ENCODE measurements at regions not wholly inside any gene's neighbourhood (a gene's known extent, or its start where the extent isn't known, plus 50 kb on each side); places are given as distances from the start of the nearest gene placed in this dataset.
"Not testable (repeated sequence)": the region's sequence is repeated elsewhere in the genome, so short reads cannot be mapped to it uniquely, and the experiment has no call there.

DNA sequence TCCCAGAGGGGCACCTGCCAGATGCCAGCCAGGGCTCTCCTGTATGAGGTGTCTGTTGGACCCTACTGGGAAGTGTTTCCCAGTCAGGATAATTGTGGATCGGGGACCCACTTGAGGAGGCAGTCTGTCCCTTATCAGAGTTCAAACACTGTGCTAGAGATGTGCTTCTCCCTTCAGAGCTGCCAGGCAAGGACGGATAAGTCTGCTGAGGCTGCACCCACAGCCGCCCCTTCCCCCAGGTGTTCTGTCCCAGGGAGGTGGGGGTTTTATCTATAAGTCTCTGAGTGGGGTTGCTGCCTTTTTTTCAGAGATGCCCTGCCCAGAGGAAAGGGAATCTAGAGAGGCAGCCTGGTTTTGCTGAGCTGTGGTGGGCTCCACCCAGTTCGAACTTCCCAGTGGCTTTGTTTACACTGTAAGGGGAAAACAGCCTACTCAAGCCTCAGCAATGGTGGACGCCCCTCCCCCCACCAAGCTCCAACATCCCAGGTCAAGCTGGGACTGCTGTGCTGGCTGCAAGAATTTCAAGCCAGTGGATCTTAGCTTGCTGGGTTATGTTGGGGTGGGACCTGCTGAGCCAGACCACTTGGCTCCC, 324.0 kb upstream of the SETBP1 start:
- Mint-ChIP-seq H3K4me1 (no peaks in the 10 kb centered on the region), H3K4me3 (no peak overlapping the region), H3K36me3 (no peaks in the 10 kb centered on the region), H3K9me3 (peaks cover 14% of the 10 kb centered on the region), H3K27ac (no peak overlapping the region), H3K27me3 (no peaks in the 10 kb centered on the region)

DNA sequence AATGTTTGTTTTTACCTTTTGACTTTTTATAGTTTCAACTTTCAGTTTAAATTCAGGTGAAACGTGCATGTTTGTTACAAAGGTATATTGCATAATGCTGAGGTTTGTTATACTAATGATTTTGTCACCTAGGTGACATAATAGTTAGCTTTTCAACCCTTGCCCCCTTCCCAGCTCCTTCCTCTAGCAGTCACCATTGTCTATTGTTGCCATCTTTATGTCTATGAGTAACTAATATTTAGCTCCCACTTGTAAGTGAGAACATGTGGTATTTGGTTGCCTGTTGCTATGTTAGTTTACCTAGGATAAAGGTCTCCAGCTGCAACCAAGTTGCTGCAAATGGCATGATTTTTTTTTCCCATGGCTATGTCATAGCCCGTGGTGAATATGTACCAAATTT, 322.3 kb upstream of the SETBP1 start:
- no peak overlapping the region for H3K4me3 Mint-ChIP-seq
- H3K36me3 Mint-ChIP-seq: no peaks in the 10 kb centered on the region
- no peaks in the 10 kb centered on the region for H3K4me1 Mint-ChIP-seq
- no peak overlapping the region for H3K27ac Mint-ChIP-seq
- H3K9me3 Mint-ChIP-seq: peaks cover 14% of the 10 kb centered on the region
- no peaks in the 10 kb centered on the region for H3K27me3 Mint-ChIP-seq

DNA sequence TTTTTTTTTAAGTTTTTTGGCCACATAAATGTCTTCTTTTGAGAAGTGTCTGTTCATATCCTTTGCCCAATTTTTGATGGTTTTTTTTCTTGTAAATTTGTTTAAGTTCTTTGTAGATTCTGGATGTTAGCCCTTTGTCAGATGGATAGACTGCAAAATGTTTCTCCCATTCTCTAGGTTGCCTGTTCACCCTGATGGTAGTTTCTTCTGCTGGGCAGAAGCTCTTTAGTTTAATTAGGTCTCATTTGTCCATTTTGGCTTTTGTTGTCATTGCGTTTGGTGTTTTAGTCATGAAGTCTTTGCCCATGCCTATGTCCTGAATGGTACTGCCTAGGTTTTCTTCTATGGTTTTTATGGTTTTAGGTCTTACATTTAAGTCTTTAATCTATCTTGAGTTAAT, 320.9 kb upstream of the SETBP1 start:
- H3K4me1 Mint-ChIP-seq, H3K36me3 Mint-ChIP-seq, H3K27me3 Mint-ChIP-seq, H3K4me3 Mint-ChIP-seq, H3K27ac Mint-ChIP-seq: not testable (repeated sequence)
- H3K9me3 Mint-ChIP-seq: peaks cover 14% of the 10 kb centered on the region

DNA sequence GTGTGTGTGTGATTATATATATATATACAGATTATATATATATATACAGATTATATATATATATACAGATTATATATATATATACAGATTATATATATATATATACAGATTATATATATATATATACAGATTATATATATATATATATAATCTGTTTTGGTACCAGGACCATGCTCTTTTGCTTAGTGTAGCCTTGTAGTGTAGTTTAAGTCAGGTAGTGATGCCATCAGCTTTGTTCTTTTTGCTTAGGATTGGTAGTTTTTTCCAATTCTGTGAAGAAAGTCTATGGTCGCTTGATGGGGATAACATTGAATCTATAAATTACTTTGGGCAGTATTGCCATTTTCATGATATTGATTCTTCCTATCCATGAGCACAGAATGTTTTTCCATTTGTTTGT, 318.5 kb upstream of the SETBP1 start:
- not testable (repeated sequence) for H3K27ac Mint-ChIP-seq, H3K4me3 Mint-ChIP-seq, H3K27me3 Mint-ChIP-seq, H3K4me1 Mint-ChIP-seq, H3K36me3 Mint-ChIP-seq, H3K9me3 Mint-ChIP-seq

DNA sequence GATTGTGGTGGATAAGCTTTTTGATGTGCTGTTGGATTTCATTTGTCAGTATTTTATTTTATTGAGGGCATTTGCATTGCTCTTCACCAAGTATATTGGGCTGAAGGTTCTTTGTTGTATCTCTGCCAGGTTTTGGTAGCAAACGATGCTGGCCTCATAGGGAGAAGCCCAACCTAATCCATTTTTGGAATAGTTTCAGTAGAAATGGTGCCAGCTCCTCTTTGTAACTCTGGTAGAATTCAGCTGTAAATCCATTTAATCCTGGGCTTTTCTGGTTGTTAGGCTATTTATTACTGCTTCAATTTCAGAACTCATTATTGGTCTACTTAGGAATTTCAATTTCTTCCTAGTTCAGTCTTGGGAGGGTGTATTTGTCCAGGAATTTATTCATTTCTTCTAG, 309.8 kb upstream of the SETBP1 start:
- Mint-ChIP-seq H3K9me3 (peaks cover 21% of the 10 kb centered on the region), H3K27me3 (no peaks in the 10 kb centered on the region), H3K4me3 (no peak overlapping the region), H3K36me3 (no peaks in the 10 kb centered on the region), H3K4me1 (no peaks in the 10 kb centered on the region), H3K27ac (no peak overlapping the region)

DNA sequence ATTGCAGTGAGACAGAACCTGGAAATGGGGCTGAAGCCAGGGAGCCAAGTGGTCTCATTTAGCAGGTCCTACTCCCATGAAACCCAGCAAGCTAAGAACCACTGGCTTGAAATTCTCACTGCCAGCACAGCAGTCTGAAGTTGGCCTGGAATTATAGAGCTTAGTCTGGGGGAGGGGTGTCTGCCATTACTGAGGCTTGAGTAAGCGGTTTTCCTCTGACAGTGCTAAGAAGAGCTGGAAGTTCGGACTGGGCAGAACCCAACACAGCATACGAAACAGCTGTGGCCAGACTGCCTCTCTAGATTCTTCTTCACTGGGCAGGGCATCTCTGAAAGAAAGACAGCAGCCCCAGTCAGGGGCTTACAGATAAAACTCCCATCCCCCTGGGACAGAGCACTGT, 305.7 kb upstream of the SETBP1 start:
- peaks cover 26% of the 10 kb centered on the region for H3K9me3 Mint-ChIP-seq
- no peak overlapping the region for H3K4me3 Mint-ChIP-seq
- no peaks in the 10 kb centered on the region for H3K4me1 Mint-ChIP-seq
- no peaks in the 10 kb centered on the region for H3K27me3 Mint-ChIP-seq
- no peak overlapping the region for H3K27ac Mint-ChIP-seq
- no peaks in the 10 kb centered on the region for H3K36me3 Mint-ChIP-seq

DNA sequence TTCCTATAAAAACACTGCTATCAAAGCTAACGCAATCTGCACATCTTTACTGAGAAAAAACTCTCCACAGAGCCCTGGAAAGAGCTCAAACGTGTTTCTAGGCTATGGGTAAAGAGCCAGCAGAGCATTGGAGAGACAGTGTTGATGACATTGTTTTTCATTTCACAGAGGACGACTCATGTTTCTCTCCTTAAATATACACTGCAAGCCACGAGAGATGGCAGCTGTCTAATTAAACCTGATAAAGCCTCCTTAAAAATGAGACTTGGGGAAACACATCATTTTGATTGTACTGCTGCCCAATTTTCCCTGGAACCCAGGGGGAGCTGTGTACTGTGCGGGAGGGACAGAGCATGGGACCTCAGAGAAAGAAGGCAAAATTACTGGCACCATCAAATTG, 294.3 kb upstream of the SETBP1 start:
- H3K4me1 Mint-ChIP-seq: no peaks in the 10 kb centered on the region
- no peak overlapping the region for H3K27ac Mint-ChIP-seq
- H3K4me3 Mint-ChIP-seq: no peak overlapping the region
- no peaks in the 10 kb centered on the region for H3K36me3 Mint-ChIP-seq
- no peaks in the 10 kb centered on the region for H3K9me3 Mint-ChIP-seq
- no peaks in the 10 kb centered on the region for H3K27me3 Mint-ChIP-seq

DNA sequence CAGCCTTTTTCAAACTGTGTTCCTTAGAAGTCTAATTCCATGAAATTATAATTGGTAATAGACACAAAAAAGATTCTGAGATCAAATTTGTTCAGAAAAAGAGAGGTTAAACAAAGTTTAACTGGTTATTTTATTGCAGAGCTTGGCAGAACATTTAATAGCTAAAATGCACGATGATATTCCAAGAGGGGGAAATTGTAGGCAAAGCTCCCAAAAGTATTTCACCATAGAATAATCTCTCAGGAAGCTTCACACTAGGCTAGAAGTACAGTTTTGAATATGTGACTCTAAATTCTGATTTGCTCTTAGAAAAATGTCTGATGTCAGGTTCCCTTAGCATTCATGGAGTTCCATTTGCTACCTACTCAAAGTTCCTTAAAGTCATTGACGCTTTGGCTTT, 292.4 kb upstream of the SETBP1 start:
- H3K9me3 Mint-ChIP-seq: no peaks in the 10 kb centered on the region
- H3K4me3 Mint-ChIP-seq: no peak overlapping the region
- H3K27me3 Mint-ChIP-seq: no peaks in the 10 kb centered on the region

DNA sequence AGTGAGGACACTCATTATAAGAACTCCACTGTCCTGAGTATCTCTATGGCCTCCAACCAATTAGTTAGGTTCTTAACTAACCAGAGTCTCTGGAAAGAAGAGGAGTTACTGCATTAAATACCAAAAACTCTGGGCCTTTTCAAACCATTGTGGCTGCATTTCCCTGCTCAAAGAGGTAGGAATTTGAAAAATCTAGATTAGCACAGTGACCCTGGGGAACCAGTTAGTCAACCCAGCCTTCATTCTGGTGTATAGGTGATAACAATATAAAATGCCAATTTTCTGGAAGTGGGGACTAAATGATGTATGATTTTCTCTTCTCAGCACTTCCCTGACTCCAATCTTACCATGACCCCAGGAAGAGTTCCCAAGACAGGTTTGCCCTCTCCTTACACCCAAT, 287.8 kb upstream of the SETBP1 start:
- Mint-ChIP-seq H3K27me3 (no peaks in the 10 kb centered on the region), H3K27ac (no peak overlapping the region), H3K36me3 (no peaks in the 10 kb centered on the region), H3K4me1 (no peaks in the 10 kb centered on the region), H3K9me3 (no peaks in the 10 kb centered on the region), H3K4me3 (no peak overlapping the region)

More for the DNA sequence above, 292.4 kb upstream of the SETBP1 start:
- Mint-ChIP-seq H3K4me1 (no peaks in the 10 kb centered on the region), H3K36me3 (no peaks in the 10 kb centered on the region), H3K27ac (no peak overlapping the region)

DNA sequence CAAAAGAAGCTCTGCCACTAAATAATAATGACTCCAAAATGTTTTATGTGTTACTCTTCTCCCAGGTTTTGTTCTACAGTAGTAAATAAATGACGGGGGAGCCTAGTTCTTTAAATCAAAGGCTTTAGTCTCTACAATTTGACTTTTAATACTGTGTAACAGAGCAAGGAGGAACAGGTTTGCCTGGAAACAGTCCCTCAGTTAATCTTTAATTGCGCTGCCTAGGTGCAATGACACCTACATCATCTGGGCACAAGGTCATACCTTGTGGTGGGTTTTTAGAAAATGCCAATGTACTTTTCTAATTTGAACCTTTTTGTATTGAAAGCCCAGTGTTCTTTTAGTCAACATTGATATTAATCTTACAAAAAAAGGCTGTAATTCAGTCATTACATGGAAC, 287.3 kb upstream of the SETBP1 start:
- no peaks in the 10 kb centered on the region for H3K36me3 Mint-ChIP-seq
- H3K27ac Mint-ChIP-seq: no peak overlapping the region
- no peaks in the 10 kb centered on the region for H3K4me1 Mint-ChIP-seq
- H3K27me3 Mint-ChIP-seq: no peaks in the 10 kb centered on the region
- H3K9me3 Mint-ChIP-seq: no peaks in the 10 kb centered on the region
- H3K4me3 Mint-ChIP-seq: no peak overlapping the region

DNA sequence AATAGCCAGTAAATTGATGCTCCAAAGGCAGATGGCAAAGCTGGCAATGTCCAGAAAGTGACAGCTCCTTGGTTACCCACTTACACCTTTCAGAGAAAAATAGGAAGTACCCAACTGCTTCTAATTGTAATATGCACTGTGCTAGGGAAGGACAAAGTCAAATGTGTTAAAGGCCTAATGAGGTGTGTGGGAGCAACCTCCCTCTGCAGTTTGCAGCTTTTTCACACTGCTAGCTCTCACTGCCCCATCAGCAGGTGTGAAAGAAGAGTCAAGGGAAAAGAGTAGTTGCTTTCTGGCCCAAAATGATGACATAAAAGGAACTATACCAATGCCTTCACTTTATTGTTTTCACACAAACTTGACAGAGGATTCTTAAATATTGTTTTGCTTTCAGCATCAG, 284.1 kb upstream of the SETBP1 start:
- H3K4me3 Mint-ChIP-seq: no peak overlapping the region
- H3K27me3 Mint-ChIP-seq: no peaks in the 10 kb centered on the region
- no peaks in the 10 kb centered on the region for H3K4me1 Mint-ChIP-seq

DNA sequence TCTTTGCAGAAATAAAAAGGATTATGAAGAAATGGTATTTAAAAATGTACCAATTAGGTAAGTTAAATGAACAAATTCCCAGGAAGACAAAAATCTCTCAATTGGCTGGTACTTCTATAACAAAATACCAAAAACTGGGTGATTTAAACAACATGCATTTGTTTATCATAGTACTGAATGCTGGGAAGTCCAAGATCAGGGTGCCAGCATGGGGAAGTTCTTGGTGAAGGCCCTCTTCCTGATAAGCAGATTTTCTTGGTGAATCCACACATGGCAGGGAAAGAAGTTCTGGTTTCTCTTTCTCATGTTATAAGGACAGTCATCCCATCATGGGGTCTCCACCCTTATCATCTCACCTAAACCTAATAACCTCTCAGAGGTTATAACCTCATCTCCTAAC, 271.6 kb upstream of the SETBP1 start:
- Mint-ChIP-seq H3K9me3 (peaks cover 8% of the 10 kb centered on the region), H3K27me3 (no peaks in the 10 kb centered on the region), H3K4me3 (no peak overlapping the region), H3K27ac (no peak overlapping the region), H3K36me3 (no peaks in the 10 kb centered on the region), H3K4me1 (no peaks in the 10 kb centered on the region)

More for the DNA sequence above, 284.1 kb upstream of the SETBP1 start:
- no peak overlapping the region for H3K27ac Mint-ChIP-seq
- no peaks in the 10 kb centered on the region for H3K9me3 Mint-ChIP-seq
- no peaks in the 10 kb centered on the region for H3K36me3 Mint-ChIP-seq

DNA sequence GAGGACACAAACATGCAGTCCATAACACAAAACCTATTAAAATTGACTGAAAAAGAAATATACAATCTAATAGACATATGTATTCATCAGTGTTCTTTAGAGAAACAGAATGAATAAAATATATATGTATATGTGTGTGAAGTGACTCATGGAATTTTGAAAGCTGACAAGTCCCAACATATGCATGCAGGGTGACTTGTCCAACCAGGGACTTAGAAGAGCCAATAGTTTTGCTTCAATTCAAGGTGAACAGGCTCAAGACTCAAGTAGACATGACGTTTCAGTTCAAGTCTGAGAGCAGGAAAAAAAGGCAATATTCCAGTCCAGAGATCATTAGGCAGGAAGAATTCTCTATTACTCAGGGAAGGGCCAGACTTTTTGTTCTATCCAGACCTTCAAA, 271.2 kb upstream of the SETBP1 start:
- H3K36me3 Mint-ChIP-seq: no peaks in the 10 kb centered on the region
- H3K27me3 Mint-ChIP-seq: no peaks in the 10 kb centered on the region
- no peak overlapping the region for H3K27ac Mint-ChIP-seq
- no peak overlapping the region for H3K4me3 Mint-ChIP-seq
- H3K9me3 Mint-ChIP-seq: peaks cover 8% of the 10 kb centered on the region
- H3K4me1 Mint-ChIP-seq: no peaks in the 10 kb centered on the region

DNA sequence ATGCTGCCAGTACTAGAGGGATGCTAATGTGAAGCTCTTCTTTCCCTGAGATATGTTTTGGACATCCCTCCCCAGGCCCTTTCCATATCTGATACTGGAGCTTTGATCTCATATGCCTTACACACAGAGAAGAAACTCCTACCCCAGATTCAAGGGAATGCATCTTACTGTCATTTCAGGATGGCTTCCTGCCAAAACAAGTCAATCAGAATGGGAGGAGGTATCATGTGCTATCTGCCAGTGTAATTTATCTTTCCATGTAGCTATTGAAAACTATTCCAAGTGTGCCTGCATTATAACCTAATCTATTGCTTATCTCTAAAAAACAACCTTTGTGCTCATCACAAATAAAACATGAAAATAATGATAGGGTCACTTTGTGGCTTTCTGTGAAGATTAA, 269.9 kb upstream of the SETBP1 start:
- H3K4me1 Mint-ChIP-seq: no peaks in the 10 kb centered on the region
- no peak overlapping the region for H3K27ac Mint-ChIP-seq
- H3K36me3 Mint-ChIP-seq: no peaks in the 10 kb centered on the region
- peaks cover 8% of the 10 kb centered on the region for H3K9me3 Mint-ChIP-seq
- H3K4me3 Mint-ChIP-seq: no peak overlapping the region
- no peaks in the 10 kb centered on the region for H3K27me3 Mint-ChIP-seq

DNA sequence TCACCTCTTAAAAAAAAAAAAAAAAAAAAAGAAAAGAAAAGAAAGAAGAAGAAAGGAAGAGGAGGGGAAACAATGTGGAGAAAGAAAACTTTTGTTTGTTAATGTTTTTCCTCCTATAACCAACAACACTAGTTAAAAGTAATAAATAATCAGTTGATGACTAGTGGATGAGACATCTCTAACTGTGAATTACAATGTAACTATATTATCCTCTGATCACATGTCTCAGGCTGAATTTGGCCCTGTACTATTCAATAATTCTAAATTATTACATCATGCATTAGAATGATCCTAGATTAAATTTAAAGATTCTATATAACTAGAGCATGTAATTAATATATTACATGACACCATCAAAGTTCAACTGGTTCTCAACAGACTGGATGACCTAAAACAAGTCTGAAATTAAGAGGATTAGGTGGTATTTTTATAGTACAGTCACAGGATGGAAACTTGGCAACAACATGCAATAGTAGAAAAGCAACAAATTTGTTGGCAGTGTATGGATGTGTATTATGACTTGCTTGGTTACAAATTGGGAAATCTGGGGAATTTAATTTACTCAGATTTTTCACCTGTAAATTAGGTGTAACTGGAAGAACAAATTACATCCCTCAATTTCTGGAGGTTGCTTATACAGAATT, 269.3 kb upstream of the SETBP1 start:
- no peak overlapping the region for H3K27ac Mint-ChIP-seq
- no peaks in the 10 kb centered on the region for H3K27me3 Mint-ChIP-seq
- H3K9me3 Mint-ChIP-seq: peaks cover 8% of the 10 kb centered on the region
- no peaks in the 10 kb centered on the region for H3K4me1 Mint-ChIP-seq
- no peak overlapping the region for H3K4me3 Mint-ChIP-seq
- no peaks in the 10 kb centered on the region for H3K36me3 Mint-ChIP-seq

DNA sequence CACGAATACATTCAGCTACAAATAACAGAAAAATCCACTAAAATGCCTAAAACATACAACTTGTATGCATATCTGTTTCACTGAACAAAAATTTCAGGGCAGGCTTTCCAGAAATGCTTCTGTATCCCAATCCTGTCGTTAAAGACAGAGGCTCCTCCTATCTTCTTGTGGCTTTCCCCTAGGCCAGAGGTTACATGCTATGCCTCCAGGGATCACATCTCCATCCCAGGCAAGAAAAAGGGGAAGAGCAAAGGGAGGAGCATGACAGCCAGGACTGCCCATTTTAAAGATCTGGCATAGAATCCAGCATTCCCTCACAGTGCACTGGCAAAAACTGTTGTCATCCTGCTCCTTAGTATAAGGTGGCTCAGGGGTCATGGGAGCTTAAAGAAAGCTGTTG, 268.7 kb upstream of the SETBP1 start:
- no peaks in the 10 kb centered on the region for H3K27me3 Mint-ChIP-seq
- H3K27ac Mint-ChIP-seq: no peak overlapping the region
- H3K4me3 Mint-ChIP-seq: no peak overlapping the region
- no peaks in the 10 kb centered on the region for H3K36me3 Mint-ChIP-seq
- no peaks in the 10 kb centered on the region for H3K4me1 Mint-ChIP-seq
- H3K9me3 Mint-ChIP-seq: peaks cover 8% of the 10 kb centered on the region
